ENCODE measurements at regions not wholly inside any gene's neighbourhood (a gene's known extent, or its start where the extent isn't known, plus 50 kb on each side); places are given as distances from the start of the nearest gene placed in this dataset.

DNA sequence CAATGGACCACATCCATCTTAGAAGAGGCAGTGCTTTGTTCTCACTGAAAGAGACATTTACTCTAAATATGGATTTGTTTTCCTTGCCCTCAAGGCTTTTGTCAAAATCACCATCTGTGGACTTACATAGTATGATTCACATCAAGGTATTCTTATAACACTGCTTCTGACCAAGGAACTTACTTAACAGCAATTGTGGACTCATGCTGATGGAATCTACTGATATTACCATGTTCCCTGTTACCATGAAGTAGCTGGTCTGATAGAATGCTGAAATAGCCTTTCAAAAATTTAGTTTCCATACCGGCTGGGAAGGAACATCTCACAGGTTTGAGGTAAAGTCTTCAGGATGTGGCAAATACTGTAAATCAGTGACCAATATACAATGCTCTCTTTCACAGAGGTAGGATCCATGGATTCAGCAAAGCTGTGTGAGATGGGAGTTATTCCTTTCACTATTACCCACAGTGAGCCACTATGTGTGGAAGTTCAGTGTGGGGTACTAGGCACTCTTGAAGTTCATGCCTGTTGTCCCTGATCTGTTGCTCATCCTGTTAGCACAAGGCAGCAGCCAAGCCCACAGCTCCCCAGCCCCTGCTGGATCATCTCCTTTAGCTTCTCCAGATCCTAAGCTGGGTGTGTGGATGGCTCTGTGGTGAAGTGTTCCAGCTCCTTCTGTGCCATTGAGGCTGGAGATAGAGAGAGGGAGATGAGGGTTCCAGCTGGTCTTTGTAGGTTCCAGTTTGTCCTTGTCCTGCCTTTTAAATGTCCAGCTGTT is 126.4 kb downstream of the ATP23 start:
- peak; percentile 96 for DNase-seq (ENCODE audit: low read depth, low spot score)
- peak overlapping the region; percentile 79 for H3K27ac ChIP-seq

DNA sequence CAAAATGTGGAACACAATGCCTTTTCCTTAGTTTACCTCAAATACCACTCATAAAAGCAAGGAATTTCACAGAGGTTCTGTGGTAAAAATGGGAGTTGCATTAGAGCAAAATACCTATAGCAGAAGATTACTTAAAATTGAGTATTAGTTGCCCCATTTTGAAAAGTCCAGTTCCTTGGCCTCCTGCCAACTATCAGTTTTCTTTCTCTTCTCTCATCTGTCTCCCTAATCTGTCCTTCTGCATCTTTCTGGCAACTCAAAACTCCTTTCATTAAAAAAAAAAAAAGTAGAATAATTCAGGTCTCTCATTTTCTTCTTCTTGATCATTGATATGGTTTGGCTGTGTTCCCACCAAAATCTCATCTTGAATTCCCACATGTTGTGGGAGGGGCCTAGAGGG is 127.3 kb downstream of the ATP23 start:
- no peak for DNase-seq (ENCODE audit: low read depth, low spot score)
- H3K27ac ChIP-seq, result peak overlapping the region; percentile 79

DNA sequence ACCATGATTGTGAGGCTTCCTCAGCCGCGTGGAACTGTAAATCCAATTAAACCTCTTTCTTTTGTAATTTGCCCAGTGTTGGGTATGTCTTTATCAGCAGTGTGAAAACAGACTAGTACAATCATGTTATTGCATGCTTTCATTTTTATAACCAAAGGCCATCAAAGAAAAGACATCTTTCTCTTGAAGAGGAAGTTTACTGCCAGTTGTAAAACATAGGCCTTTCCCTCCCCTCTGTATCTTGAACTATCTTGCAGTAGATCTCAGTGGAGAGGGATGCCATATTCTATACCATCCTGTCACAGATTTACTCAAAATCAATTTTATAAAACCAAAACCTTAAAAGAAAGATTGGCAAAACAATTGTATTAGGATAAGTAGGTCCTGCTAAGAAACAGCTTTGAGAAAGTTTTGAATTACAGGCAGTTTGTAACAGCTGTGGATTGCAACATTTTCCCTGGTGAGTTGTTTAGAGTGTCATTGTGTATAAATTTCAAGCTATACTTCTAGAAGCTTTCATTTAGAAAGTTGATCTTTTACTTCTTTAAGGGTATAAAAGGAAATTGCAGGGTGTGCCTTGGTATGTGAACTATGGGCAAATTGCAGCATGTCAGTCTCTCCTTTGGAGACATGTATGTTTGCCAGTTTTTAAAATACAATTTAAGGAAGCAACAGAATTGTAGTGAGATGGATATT is 128.0 kb downstream of the ATP23 start:
- DNase-seq (ENCODE audit: low read depth, low spot score), result no peak
- H3K27ac ChIP-seq, result peak overlapping the region; percentile 79

DNA sequence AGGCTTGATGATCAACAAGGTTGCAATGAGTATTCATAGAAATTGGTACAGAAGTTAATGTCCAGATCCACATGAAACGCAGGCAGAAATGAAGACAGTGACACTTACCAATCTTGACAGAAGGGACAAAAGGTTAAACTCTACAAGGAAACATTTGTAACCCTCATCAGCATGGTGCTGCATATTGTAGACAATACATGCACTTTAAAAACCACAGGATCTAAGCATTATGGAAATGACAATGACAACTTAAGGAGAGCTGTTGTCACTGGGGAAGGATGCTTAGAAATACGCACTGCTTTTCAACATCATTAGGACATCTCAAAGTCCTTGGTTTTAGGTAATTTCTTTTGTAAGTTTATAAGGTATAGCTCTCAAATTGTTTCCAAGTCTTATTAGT is 130.6 kb downstream of the ATP23 start:
- H3K27ac ChIP-seq, result no peak overlapping the region
- DNase-seq (ENCODE audit: low read depth, low spot score), result no peak

DNA sequence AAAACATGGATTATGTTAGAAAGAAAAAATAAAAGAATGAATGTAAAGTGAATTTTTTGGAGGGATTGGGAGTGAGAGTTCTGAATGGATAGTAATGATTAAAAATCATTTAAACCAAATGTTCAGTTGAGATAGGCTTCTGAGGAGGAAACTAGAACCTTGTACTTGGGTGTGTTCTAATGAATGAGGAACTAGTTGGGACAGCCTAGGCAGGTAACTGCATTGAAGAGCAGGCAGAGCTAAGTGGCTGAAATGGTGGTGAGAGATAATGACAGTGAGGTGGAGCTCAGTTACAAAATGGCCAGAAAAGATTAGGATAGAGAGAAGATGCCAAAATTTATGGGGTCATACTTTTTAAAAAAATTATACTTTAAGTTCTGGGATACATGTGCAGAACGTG is 132.9 kb downstream of the ATP23 start:
- H3K27ac ChIP-seq, result no peak overlapping the region
- DNase-seq (ENCODE audit: low read depth, low spot score), result no peak

DNA sequence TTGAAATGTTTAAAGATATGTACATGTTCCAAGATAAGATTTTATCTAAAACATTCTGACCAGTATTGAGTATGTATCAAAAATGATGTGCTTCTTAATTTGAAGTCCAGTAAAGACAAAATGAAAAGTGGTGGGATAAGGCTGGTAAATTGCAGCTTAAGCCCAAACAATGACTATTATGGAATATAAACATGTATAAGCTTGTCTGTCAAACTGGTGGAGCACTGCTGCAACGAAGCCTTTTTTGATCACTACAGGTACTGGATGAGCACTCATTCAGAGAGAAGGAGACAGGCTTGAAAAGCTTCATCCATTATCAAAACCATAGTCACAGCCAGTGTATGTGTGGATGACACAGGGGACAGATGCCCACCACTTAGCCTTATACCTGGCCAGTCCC is 138.4 kb downstream of the ATP23 start:
- no peak overlapping the region for H3K27ac ChIP-seq
- no peak for DNase-seq (ENCODE audit: low read depth, low spot score)

DNA sequence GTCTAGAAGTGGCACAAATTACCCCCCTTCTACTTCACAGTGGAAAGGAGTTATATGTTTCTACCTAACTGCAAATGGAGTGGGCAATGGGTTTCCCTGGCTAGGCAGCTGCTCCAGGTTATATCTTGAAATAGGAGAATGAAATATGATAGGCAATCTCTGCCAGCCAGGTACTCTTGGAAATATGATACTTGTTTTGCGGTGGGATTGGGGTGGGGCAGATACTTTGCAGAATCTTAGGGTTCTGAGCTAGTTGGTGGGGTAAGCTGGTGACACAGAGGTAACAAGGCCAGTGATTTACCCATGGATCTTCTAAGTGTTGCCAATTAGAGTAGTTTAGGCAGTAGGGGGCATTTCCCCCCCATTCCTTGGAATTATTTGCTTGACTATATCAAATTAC is 140.1 kb downstream of the ATP23 start:
- no peak overlapping the region for H3K27ac ChIP-seq
- DNase-seq (ENCODE audit: low read depth, low spot score), result no peak

DNA sequence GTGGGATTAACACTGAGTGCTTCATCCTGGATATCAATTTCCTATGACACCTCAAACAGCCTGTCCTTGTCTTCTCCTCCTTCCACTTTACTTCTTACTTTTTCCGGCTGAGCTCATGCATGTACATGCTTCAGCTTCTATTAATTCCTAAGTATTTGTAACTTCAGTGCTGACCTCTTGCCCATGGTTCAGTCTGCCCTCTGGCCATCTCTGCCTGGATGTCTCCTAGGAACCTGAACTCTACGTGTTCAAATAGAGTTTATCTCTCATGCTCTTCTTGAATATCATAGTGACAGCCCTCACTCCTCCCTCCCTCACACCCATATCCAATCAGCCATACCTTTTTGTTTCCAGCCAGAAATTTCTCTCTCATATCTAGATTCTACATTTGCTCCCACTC is 141.6 kb downstream of the ATP23 start:
- no peak for DNase-seq (ENCODE audit: low read depth, low spot score)
- H3K27ac ChIP-seq, result no peak overlapping the region

DNA sequence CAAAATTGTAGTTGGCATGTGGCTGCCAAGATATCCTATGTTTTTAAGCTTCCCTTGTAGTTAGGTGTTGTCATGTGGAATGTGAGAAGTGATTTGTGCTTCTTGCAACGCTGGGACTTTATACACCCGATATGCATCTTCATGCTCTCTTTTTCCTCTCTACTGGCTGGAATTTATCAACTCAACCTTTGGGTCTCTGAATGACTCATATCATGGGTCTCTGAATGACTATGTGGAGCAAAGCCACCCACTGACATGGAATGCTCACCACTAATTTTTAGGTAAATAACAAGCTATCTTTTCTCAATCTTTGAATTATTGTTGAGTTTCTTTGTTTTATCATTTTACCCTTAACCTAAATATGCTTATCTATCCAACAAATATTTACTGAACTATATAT is 144.6 kb downstream of the ATP23 start:
- no peak overlapping the region for H3K27ac ChIP-seq
- DNase-seq (ENCODE audit: low read depth, low spot score), result no peak

DNA sequence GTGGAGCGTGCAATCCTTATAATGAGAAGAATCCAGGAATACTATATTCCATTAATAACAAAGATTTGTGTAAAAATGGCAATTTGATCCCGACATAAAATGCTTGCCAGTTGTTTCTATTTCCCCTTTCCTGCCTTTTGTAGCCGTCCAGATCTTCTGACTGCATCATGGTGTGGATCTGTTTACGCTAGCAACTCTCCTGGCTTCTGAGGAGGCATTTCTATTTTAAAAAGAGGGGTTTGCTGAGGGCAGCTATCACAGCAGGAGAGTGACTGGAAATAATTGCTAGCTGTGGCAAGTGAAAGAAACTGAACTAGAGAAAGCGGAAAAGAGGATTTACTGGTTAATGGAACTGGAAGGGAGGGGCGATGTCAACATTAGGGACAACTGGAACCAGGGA is 145.6 kb downstream of the ATP23 start:
- H3K27ac ChIP-seq, result no peak overlapping the region
- no peak for DNase-seq (ENCODE audit: low read depth, low spot score)

DNA sequence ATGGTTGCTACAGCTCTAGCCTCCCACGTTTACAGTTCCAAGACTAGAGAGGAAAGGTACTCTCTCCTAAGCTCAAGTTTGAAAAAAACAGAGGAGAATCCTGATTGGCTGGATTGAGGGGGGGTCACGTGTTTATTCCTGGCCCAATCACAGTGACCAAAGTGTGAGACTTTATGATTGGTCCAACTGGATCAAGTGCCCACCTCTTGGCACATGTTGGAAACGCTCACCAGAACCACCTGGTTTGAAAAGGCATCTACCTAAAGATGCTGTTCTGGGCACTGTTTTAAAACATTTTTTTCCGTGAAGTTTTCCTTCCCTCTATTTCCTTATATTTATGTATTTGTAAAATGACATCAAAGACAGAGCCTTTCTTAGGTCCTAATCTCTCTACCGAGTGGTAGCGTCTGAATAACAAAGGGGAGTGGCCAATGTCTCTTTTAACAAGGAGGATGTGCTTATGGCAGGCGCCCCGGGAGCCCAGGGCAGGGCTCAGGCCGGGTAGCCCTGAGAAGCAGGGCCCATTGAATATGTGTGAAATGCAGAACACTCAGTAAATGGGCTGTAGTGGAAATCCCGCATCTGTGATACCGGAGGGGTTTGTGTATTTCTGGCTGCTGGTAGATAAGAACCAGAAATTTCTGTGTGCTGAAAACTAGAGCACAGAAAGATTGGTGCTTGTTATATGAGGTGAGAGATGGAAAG is 146.2 kb downstream of the ATP23 start:
- no peak for DNase-seq (ENCODE audit: low read depth, low spot score)
- no peak overlapping the region for H3K27ac ChIP-seq

DNA sequence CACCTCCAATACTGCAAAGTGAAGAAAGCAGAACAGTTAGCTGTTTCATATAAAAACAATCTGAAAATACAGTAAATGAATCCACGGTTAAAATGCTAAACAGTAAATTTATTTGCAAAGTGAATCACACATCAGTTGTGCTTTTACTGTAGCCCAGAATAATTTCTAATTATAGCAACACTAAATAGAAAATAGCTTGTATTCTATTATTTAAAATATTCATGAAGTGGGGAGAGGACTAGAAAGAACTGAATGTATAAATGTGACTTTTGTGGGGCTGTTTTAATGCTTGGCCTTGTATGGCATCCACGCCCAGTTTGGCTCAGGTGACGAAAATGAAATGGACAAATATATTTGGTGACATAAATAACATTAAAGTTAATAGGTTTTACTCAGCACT is 148.2 kb downstream of the ATP23 start:
- no peak overlapping the region for H3K27ac ChIP-seq
- no peak for DNase-seq (ENCODE audit: low read depth, low spot score)

DNA sequence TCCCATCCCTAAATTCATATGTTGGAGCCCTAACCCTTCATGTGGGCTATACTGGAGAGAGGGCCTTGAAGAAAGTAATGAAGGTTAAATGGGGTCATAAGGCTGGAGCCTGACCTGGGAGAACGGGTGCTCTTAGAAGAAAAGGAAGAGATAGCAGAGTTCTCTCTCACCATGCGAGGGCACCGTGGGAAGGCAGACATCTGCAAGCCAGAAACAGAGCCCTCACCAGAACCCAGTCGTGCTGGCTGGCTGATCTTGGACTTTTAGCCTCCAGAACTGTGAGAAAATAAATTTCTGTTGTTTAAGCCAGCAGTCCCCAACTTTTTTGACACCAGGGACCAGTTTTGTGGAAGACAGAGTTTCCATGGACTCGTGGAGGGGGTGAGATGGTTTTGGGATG is 149.3 kb downstream of the ATP23 start:
- H3K27ac ChIP-seq, result no peak overlapping the region
- DNase-seq (ENCODE audit: low read depth, low spot score), result no peak

DNA sequence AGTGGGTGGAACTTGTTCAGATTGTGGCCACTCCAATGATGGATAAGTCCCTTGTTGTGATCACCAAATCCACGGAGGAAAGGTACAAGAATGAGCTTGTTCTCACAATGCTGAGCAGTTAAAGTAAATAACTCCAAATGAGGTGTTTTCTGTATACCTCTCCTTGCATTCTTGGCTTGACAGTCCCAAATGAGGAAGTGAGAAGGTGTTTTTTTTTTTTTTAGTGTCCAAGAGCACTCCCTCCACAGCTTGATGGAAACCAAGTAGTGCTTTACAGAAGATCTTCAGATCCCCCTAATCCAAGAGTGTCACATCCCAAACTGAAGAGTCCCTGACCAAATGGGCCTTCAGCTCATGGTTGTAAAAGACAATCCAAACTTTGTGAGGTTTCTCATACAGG is 153.6 kb downstream of the ATP23 start:
- H3K27ac ChIP-seq, result no peak overlapping the region
- no peak for DNase-seq (ENCODE audit: low read depth, low spot score)

DNA sequence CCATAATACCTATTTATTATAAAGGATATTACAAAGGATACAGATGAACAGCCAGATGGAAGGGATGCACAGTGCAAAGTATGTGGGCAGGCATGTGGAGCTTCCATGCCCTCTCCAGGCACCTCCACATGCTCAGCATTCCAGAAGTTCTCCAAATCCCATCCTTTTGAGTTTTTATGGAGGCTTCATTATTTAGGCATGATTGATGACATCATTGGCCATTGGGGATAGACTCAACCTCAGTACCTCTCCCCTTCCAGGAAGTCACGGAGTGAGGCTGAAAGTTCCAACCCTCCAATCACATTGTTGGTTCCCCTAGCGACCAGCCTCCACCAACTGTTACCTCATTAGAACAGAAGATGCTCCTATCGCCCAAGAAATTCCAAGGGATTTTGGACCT is 156.4 kb downstream of the ATP23 start:
- DNase-seq (ENCODE audit: low read depth, low spot score), result no peak
- H3K27ac ChIP-seq, result no peak overlapping the region

DNA sequence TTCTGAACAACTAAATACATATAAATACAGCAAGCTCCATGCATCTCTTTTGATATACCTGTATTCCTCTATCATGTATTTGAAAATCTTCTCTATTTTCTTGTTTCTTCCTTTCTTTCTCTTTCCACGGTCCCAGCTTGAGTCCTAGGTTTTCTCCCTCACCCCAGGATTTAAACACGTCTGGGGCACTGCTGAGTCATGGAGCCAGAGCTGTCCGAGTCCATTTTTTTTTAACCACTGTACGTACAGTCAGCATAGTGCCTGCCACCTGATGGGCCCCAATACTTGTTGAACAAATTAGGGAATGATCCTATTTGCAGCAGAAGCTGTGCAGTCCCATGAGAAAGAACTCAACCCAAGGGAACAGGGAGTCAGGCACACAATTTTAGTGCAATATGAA is 158.1 kb downstream of the ATP23 start:
- DNase-seq (ENCODE audit: low read depth, low spot score), result no peak

DNA sequence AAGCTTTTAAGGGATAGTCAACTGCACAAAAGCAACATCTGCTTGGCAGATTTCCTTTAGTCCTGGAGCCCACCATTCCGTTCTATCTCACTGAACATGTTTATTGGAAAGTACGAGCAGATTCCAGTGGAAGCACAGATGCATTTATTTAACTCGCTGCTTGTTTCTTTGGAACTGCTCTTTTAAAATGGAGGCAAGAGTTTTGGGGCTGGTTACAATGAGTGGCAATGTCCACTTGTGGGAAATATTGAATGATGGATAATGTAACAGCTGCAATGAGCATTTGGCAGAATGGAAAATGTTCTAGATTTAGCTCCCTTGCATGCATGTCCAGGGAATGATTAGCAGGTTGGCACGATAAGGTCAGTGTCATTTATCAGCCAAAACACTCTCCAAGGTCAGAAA is 163.0 kb downstream of the ATP23 start:
- H3K27ac ChIP-seq, result no peak overlapping the region
- DNase-seq (ENCODE audit: low read depth, low spot score), result no peak

More for the DNA sequence above, 158.1 kb downstream of the ATP23 start:
- H3K27ac ChIP-seq, result no peak overlapping the region

DNA sequence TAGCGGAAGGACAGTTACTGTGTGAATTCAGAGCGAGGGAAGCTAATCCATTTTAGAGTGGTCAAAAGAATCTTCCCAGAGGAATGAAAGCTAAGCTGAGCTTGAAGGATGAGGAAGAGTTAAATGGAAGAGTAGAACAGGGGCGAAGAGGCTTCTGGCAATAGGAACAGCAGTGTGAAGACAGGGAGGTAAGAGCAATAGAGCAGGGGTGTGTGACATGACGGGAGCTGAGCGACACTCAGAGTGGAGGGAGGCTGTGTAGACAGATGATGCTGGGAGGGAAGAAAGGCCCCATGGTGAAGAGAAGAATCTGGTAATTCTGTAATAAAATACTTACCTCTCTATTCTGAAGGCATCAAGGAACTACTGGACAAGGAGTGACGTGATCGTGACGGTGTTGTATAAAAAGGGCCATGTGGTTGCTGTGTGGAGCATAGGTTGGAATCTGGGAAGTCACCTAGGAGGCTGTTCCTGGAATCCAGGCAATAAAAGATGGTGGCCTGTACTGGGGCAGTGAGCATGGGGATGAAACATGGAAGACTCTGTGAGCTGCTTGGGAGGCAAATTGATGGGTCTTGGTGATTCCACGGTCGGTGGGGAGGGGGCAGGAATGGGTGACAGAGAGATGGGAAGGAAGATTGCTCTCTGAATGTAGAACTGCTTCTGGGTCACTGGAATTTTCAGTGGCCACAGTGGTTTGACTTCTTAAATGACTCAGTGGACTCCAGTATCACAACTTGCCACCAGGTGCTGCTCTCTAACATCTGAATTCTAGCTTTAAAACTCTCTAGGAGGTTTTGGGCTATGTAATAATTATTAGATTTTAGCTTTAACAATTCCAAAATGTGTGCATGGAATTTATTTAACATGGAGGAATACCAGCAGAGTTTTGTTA is 164.1 kb downstream of the ATP23 start:
- no peak for DNase-seq (ENCODE audit: low read depth, low spot score)
- H3K27ac ChIP-seq, result no peak overlapping the region

DNA sequence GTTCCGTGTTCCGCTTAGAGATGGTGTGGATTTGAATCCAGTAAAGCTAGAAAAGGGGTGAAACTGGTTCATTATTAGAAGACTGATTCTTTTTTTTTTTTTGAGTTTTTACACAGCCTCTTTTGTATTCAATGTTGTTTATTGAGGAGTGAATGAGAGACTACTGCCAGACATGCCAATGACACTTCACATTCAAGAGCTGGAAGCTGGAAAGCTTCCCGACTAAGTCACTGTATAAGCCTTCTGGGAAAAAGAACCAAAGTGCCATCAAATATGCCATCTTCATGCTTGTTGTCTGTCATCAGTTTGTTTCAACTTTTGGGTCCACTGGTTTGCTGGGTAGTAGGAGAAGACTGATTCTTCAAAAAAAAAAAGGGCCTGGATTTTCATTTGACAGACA is 164.8 kb downstream of the ATP23 start:
- no peak for DNase-seq (ENCODE audit: low read depth, low spot score)
- H3K27ac ChIP-seq, result no peak overlapping the region

DNA sequence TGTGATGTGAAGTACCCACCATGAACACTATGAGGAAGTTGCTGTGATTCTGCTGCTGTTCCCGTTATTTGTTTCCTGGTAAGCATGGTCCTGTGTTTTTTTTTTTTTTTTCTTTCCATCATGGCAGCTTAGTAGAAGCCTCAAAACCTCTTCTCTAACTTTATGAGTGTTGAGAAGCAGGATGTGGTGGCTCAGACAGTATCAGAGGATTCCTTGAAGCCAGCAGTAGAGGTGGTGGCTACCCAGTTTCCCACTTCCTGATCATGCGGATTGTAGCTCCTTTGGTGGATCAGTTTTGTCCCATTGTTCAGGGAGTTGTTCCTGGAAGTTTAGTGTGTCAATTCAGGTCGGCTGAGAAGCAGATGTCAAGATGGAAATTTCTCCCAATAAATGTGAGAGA is 175.8 kb downstream of the ATP23 start:
- DNase-seq (ENCODE audit: low read depth, low spot score), result no peak

More for the DNA sequence above, 175.8 kb downstream of the ATP23 start:
- no peak overlapping the region for H3K27ac ChIP-seq

Data from epithelial cell of prostate (primary cell).